HepG2 (cell line): ENCODE measurements at regions not wholly inside any gene's neighbourhood (a gene's known extent, or its start where the extent isn't known, plus 50 kb on each side); places are given as distances from the start of the nearest gene placed in this dataset.

Experiments
- ATAC-seq: fragments of 200-7000 bp; cut with Tn5 transposase; 3 replicates; pipeline ENCODE4 v1.9.1; 2020; ENCODE audit warnings: mild to moderate bottlenecking, moderate library complexity
- BruUV-seq: library from RNA; stranded (reverse); fragments of 400-500 nt; replicated peaks from 2 replicates; lab custom pipeline; 2021; lab: Mats Ljungman, UMichigan
- CTCF ChIA-PET: fragments of 300-600 bp; formaldehyde crosslinking; extraction: SDS; loops from one replicate; lab custom pipeline; 2021; ENCODE audit warnings: low total read pairs, inconsistent platforms, low intra/inter-chr PET ratio; lab: Yijun Ruan, JAX
- POLR2A ChIA-PET: fragments of 350-600 bp; sonication (Branson Sonifier 250); formaldehyde crosslinking; loops from one replicate; lab custom pipeline; 2020; ENCODE audit warnings: antibody characterized with exemption, inconsistent platforms; lab: Yijun Ruan, JAX
- DNase-seq: peaks from one replicate; pipeline ENCODE4 v3.0.0-alpha.2; 2015; ENCODE audit warnings: low spot score
- FAIRE-seq: peaks from 3 replicates; lab custom pipeline; 2011; peaks lifted over from hg19 to GRCh38; lab: Jason Lieb, UNC
- H2AFZ ChIP-seq: one replicate; pipeline ENCODE4 v1.6.1; 2011; ENCODE audit warnings: low read length, inconsistent platforms
- H3K27ac ChIP-seq: fragments of 300-600 bp; 3 replicates; pipeline ENCODE4 v1.8.0; 2011; ENCODE audit warnings: mixed run types, mild to moderate bottlenecking, mixed read lengths, low read length, inconsistent platforms; ENCODE audit not compliant: insufficient read depth; ENCODE audit errors: extremely low read length
- H3K27me3 ChIP-seq, 2 experiments: fragments of 200-600 bp in 1 of 2; 2 replicates in 1 of 2; 3 replicates in 1 of 2; pipeline versions ENCODE4 v1.6.0 to v1.8.0; 2011; ENCODE audit warnings: low read length in 2 of 2, mild to moderate bottlenecking in 2 of 2, moderate library complexity in 2 of 2, inconsistent platforms in 1 of 2; ENCODE audit not compliant: insufficient read depth in 2 of 2, control insufficient read depth in 1 of 2
- H3K36me3 ChIP-seq, 2 experiments: fragments of 200-600 bp in 1 of 2; replicated peaks in 1 of 2; 2 replicates in 1 of 2; 3 replicates in 1 of 2; pipeline versions ENCODE4 v1.5.1 to v1.8.0; 2011; ENCODE audit warnings: low read length in 2 of 2, inconsistent platforms in 1 of 2; ENCODE audit not compliant: insufficient read depth in 2 of 2, control insufficient read depth in 1 of 2
- H3K4me1 ChIP-seq: 2 replicates; pipeline ENCODE4 v1.5.1; 2012; ENCODE audit warnings: low read length, inconsistent platforms; ENCODE audit not compliant: insufficient read depth
- H3K4me2 ChIP-seq: 2 replicates; pipeline ENCODE4 v1.6.0; 2011; ENCODE audit warnings: low read depth, low read length, inconsistent platforms
- H3K4me3 ChIP-seq, 3 experiments: fragments of 200-600 bp in 1 of 3; sonication (generic), shearing (Covaris generic) in 1 of 3; replicated peaks in 1 of 3; 2 replicates each; pipeline ENCODE4 v1.5.1; 2011 to 2016; ENCODE audit warnings: low read length in 3 of 3, inconsistent platforms in 2 of 3, low read depth in 2 of 3, mild to moderate bottlenecking in 2 of 3, control low read depth in 1 of 3, mixed read lengths in 1 of 3; ENCODE audit not compliant: insufficient read depth in 1 of 3
- H3K79me2 ChIP-seq: one replicate; pipeline ENCODE4 v1.6.1; 2011; ENCODE audit warnings: low read length, inconsistent platforms; ENCODE audit not compliant: insufficient read depth
- H3K9ac ChIP-seq: 2 replicates; pipeline ENCODE4 v1.6.0; 2011; ENCODE audit warnings: mild to moderate bottlenecking, low read depth, low read length, inconsistent platforms; ENCODE audit not compliant: insufficient read depth
- H3K9me3 ChIP-seq: 2 replicates; pipeline ENCODE4 v1.5.1; 2012; ENCODE audit warnings: mild to moderate bottlenecking, low read length
- H4K20me1 ChIP-seq: 2 replicates; pipeline ENCODE4 v1.6.0; 2011; ENCODE audit warnings: inconsistent platforms, mild to moderate bottlenecking, low read length, moderate library complexity; ENCODE audit not compliant: insufficient read depth
- CREM ChIP-seq, 2 experiments: sonication (generic) in 1 of 2; formaldehyde crosslinking in 1 of 2; IDR thresholded peaks; 2 replicates each; pipeline versions ENCODE4 v1.4.0 to v1.6.1; 2016 to 2020; ENCODE audit warnings: antibody characterized with exemption in 1 of 2, mild to moderate bottlenecking in 1 of 2, missing genetic modification reagents in 1 of 2
- RFX1 ChIP-seq: fragments of 450-650 bp; IDR thresholded peaks from 2 replicates; pipeline ENCODE4 v1.6.1; 2017
- SP140L ChIP-seq: sonication (generic); formaldehyde crosslinking; IDR thresholded peaks from 2 replicates; pipeline ENCODE4 v1.4.0; 2020; ENCODE audit warnings: missing genetic modification reagents, borderline replicate concordance
- ZNF431 ChIP-seq: sonication (generic); formaldehyde crosslinking; IDR thresholded peaks from 2 replicates; pipeline ENCODE4 v1.9.0; 2022; ENCODE audit warnings: missing genetic modification reagents, low read depth, mild to moderate bottlenecking, borderline replicate concordance
- ZNF670 ChIP-seq: sonication (generic); formaldehyde crosslinking; IDR thresholded peaks from 2 replicates; pipeline ENCODE4 v1.8.0; 2022; ENCODE audit warnings: mild to moderate bottlenecking, missing genetic modification reagents, borderline replicate concordance
- WGBS: methylation state at CpG from one replicate; pipeline ENCODE4 v1.1.6; 2017; ENCODE audit warnings: low lambda C conversion rate; 5-methylcytosine and 5-hydroxymethylcytosine counted together
- in situ Hi-C: cut with HindIII; loops from 2 replicates; pipeline ENCODE4 v1.10.0; 2017; ENCODE audit warnings: low pct_unique_long_range_greater_than_20kb; ENCODE audit not compliant: extremely low pct_ligation_motif_present
- intact Hi-C: fragments of 100-400 bp; cut with micrococcal nuclease; formaldehyde crosslinking; loops from one replicate; pipeline ENCODE4 v1.10.0; 2022; ENCODE audit not compliant: unreplicated experiment
- TF ChIP-seq, protein P1 (sequence below): sonication (generic); formaldehyde crosslinking; IDR thresholded peaks from 2 replicates; pipeline ENCODE4 v1.4.0; 2020; ENCODE audit warnings: missing genetic modification reagents, borderline replicate concordance
- TF ChIP-seq, protein P2 (sequence below): sonication (generic); formaldehyde crosslinking; conservative IDR thresholded peaks from 2 replicates; pipeline ENCODE4 v1.4.0; 2020; ENCODE audit warnings: mild to moderate bottlenecking, missing genetic modification reagents, moderate library complexity

DNA sequence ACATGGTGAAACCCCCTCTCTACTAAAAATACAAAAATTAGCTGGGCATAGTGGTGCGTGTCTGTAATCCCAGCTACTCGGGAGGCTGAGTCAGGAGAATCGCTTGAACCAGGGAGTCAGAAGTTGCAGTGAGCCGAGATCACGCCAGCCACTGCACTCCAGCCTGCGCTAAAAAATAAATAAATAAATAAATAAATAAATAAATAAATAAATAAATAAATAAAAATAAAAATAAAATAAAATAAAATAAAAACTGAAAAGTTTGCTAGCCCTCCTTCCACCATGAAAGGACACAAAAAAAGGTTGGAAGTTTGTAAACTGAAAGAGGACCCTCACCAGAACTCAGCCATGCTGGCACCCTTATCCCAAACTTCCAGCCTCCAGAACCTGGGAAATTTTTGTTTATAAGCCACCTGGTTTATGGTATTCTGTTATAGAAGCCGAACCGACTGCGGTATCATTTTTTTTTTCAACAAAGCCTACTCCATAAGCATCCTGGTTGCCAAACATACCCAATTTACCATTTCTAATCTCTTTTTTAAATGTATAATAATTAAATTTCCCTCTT lies 448.2 kb downstream of the SEMA3D start:
- no peak overlapping the region for H3K4me2 ChIP-seq
- CTCF ChIA-PET = no interaction called here
- ATAC-seq (no peak), DNase-seq (no peak), FAIRE-seq (no peak)
- H3K4me1 ChIP-seq = no peaks in the 10 kb centered on the region
- in situ Hi-C loops = no loop called here
- H3K27me3 ChIP-seq = no peaks in the 10 kb centered on the region
- H3K27ac ChIP-seq = no peak overlapping the region
- H3K9ac ChIP-seq = no peak overlapping the region
- no peaks in the 10 kb centered on the region for H3K9me3 ChIP-seq
- H2AFZ ChIP-seq = no peak overlapping the region
- intact Hi-C loops = no loop called here
- BruUV-seq = no TSS peak
- H3K36me3 ChIP-seq = no peaks in the 10 kb centered on the region
- no peaks in the 10 kb centered on the region for H4K20me1 ChIP-seq
- no peaks in the 10 kb centered on the region for H3K79me2 ChIP-seq
- TF ChIP-seq ZNF431 (CRISPR knock-in tag) = no peak
- no peak for TF ChIP-seq RFX1
- TF ChIP-seq SP140L (CRISPR knock-in tag) = no peak
- TF ChIP-seq, protein P1, sequence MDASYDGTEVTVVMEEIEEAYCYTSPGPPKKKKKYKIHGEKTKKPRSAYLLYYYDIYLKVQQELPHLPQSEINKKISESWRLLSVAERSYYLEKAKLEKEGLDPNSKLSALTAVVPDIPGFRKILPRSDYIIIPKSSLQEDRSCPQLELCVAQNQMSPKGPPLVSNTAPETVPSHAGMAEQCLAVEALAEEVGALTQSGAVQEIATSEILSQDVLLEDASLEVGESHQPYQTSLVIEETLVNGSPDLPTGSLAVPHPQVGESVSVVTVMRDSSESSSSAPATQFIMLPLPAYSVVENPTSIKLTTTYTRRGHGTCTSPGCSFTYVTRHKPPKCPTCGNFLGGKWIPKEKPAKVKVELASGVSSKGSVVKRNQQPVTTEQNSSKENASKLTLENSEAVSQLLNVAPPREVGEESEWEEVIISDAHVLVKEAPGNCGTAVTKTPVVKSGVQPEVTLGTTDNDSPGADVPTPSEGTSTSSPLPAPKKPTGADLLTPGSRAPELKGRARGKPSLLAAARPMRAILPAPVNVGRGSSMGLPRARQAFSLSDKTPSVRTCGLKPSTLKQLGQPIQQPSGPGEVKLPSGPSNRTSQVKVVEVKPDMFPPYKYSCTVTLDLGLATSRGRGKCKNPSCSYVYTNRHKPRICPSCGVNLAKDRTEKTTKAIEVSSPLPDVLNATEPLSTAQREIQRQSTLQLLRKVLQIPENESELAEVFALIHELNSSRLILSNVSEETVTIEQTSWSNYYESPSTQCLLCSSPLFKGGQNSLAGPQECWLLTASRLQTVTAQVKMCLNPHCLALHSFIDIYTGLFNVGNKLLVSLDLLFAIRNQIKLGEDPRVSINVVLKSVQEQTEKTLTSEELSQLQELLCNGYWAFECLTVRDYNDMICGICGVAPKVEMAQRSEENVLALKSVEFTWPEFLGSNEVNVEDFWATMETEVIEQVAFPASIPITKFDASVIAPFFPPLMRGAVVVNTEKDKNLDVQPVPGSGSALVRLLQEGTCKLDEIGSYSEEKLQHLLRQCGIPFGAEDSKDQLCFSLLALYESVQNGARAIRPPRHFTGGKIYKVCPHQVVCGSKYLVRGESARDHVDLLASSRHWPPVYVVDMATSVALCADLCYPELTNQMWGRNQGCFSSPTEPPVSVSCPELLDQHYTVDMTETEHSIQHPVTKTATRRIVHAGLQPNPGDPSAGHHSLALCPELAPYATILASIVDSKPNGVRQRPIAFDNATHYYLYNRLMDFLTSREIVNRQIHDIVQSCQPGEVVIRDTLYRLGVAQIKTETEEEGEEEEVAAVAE = no peak
- 41% methylated on average over 9 of the region's 9 CpGs for WGBS
- H3K4me3 ChIP-seq = no peak overlapping the region
- POLR2A ChIA-PET = no interaction called here

DNA sequence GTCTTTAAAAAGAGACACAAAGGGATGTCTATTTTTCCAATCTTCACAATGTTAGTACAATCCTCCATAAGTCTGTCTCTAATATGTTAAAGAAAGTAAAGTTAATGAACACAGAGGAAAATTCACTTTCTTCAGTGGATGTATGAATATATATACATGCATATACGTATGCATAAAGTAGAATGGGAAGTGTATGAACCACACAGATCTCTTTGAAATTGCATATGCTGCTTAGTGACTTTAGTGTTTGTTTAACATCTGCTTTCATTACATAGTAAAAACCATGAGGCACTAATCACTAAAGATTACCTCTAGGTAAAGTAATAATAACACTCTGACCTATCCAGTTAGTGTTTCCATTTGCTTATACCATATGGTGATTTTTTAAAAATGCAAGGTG lies 451.2 kb downstream of the SEMA3D start:
- WGBS = 0% methylated on average over 1 of the region's 1 CpG
- FAIRE-seq (no peak), ATAC-seq (no peak), DNase-seq (no peak)
- Histone ChIP-seq H4K20me1 (no peaks in the 10 kb centered on the region), H3K27ac (no peak overlapping the region), H3K4me2 (no peak overlapping the region), H3K9me3 (no peaks in the 10 kb centered on the region), H3K4me1 (no peaks in the 10 kb centered on the region), H3K4me3 (no peak overlapping the region), H3K36me3 (no peaks in the 10 kb centered on the region), H3K9ac (no peak overlapping the region), H3K27me3 (no peaks in the 10 kb centered on the region), H2AFZ (no peak overlapping the region), H3K79me2 (no peaks in the 10 kb centered on the region)
- POLR2A ChIA-PET = no interaction called here
- in situ Hi-C loops (no loop called here), intact Hi-C loops (no loop called here)
- no TSS peak for BruUV-seq
- CTCF ChIA-PET = no interaction called here
- TF ChIP-seq ZNF670 (CRISPR knock-in tag) = no peak
- no peak for TF ChIP-seq CREM (IDR thresholded peaks at IDR 0.05)
- TF ChIP-seq CREM (CRISPR knock-in tag; IDR thresholded peaks at IDR 0.05) = no peak
- TF ChIP-seq, protein P2, sequence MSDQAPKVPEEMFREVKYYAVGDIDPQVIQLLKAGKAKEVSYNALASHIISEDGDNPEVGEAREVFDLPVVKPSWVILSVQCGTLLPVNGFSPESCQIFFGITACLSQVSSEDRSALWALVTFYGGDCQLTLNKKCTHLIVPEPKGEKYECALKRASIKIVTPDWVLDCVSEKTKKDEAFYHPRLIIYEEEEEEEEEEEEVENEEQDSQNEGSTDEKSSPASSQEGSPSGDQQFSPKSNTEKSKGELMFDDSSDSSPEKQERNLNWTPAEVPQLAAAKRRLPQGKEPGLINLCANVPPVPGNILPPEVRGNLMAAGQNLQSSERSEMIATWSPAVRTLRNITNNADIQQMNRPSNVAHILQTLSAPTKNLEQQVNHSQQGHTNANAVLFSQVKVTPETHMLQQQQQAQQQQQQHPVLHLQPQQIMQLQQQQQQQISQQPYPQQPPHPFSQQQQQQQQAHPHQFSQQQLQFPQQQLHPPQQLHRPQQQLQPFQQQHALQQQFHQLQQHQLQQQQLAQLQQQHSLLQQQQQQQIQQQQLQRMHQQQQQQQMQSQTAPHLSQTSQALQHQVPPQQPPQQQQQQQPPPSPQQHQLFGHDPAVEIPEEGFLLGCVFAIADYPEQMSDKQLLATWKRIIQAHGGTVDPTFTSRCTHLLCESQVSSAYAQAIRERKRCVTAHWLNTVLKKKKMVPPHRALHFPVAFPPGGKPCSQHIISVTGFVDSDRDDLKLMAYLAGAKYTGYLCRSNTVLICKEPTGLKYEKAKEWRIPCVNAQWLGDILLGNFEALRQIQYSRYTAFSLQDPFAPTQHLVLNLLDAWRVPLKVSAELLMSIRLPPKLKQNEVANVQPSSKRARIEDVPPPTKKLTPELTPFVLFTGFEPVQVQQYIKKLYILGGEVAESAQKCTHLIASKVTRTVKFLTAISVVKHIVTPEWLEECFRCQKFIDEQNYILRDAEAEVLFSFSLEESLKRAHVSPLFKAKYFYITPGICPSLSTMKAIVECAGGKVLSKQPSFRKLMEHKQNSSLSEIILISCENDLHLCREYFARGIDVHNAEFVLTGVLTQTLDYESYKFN (CRISPR knock-in tag) = no peak
